DND-41 (cell line): ENCODE measurements at regions not wholly inside any gene's neighbourhood (a gene's known extent, or its start where the extent isn't known, plus 50 kb on each side); places are given as distances from the start of the nearest gene placed in this dataset.

Source experiments
- ATAC-seq: fragments of 200-7000 bp; cut with Tn5 transposase; 3 replicates; pipeline ENCODE4 v1.9.1; 2021; ENCODE audit warnings: low read depth; ENCODE audit not compliant: insufficient read depth
- DNase-seq: peaks from one replicate; pipeline ENCODE4 v3.0.0-alpha.2; 2020
- H2AFZ ChIP-seq: 2 replicates; pipeline ENCODE4 v1.6.0; 2012; ENCODE audit warnings: low read depth, low read length
- H3K27ac ChIP-seq: 2 replicates; pipeline ENCODE4 v1.5.1; 2012; ENCODE audit warnings: low read length, inconsistent platforms
- H3K27me3 ChIP-seq: fragments of 200-600 bp; sonication (generic); 2 replicates; pipeline ENCODE4 v1.6.0; 2012; ENCODE audit warnings: low read length, mild to moderate bottlenecking, inconsistent platforms; ENCODE audit not compliant: insufficient read depth, poor library complexity
- H3K36me3 ChIP-seq: 2 replicates; pipeline ENCODE4 v1.5.1; 2012; ENCODE audit warnings: low read length, inconsistent platforms; ENCODE audit not compliant: insufficient read depth
- H3K4me1 ChIP-seq: 2 replicates; pipeline ENCODE4 v1.5.1; 2012; ENCODE audit warnings: mild to moderate bottlenecking, low read length; ENCODE audit not compliant: insufficient read depth
- H3K4me2 ChIP-seq: 2 replicates; pipeline ENCODE4 v1.6.0; 2012; ENCODE audit warnings: mild to moderate bottlenecking, moderate library complexity, low read length, inconsistent platforms; ENCODE audit not compliant: insufficient read depth
- H3K4me3 ChIP-seq, 2 experiments: fragments of 200-600 bp in 1 of 2; shearing (Covaris generic) in 1 of 2; 2 replicates each; pipeline ENCODE4 v1.5.1; 2012 to 2016; ENCODE audit warnings: inconsistent platforms in 2 of 2, low read length in 2 of 2, mild to moderate bottlenecking in 2 of 2, low read depth in 1 of 2, moderate library complexity in 1 of 2
- H3K79me2 ChIP-seq: 2 replicates; pipeline ENCODE4 v1.6.0; 2012; ENCODE audit warnings: low read length, inconsistent platforms; ENCODE audit not compliant: insufficient read depth
- H3K9ac ChIP-seq: 2 replicates; pipeline ENCODE4 v1.6.0; 2012; ENCODE audit warnings: low read depth, mild to moderate bottlenecking, inconsistent platforms, low read length, moderate library complexity
- H3K9me3 ChIP-seq: 2 replicates; pipeline ENCODE4 v1.5.1; 2012; ENCODE audit warnings: low read length, moderate library complexity, mild to moderate bottlenecking, inconsistent platforms; ENCODE audit not compliant: insufficient read depth, severe bottlenecking
- H4K20me1 ChIP-seq: 2 replicates; pipeline ENCODE4 v1.6.0; 2012; ENCODE audit warnings: low read length; ENCODE audit not compliant: insufficient read depth
- CTCF ChIP-seq: IDR thresholded peaks from 2 replicates; pipeline ENCODE4 v1.5.1; 2012; ENCODE audit warnings: borderline replicate concordance, low read length, moderate library complexity, mild to moderate bottlenecking; ENCODE audit not compliant: poor library complexity, severe bottlenecking; ENCODE audit errors: extremely low read depth
- EZH2 ChIP-seq: IDR thresholded peaks from 3 replicates; pipeline ENCODE4 v1.6.1; 2012; ENCODE audit warnings: borderline replicate concordance, low read depth, mild to moderate bottlenecking, moderate library complexity, low read length, inconsistent platforms; ENCODE audit not compliant: severe bottlenecking

- Histone ChIP-seq H3K4me2 (no peak overlapping the region), H3K9ac (no peak overlapping the region), H3K27ac (no peak overlapping the region), H3K36me3 (no peaks in the 10 kb centered on the region), H4K20me1 (no peaks in the 10 kb centered on the region), H3K27me3 (peaks cover 3% of the 10 kb centered on the region), H2AFZ (no peak overlapping the region), H3K4me3 (no peak overlapping the region), H3K9me3 (no peaks in the 10 kb centered on the region), H3K79me2 (no peaks in the 10 kb centered on the region), H3K4me1 (no peaks in the 10 kb centered on the region)
- no peak for DNase-seq
- no peak for ATAC-seq
- TF ChIP-seq CTCF (no peak), EZH2 (no peak)
Observed at GRCh38 chr3:113153499-113154107, 57.8 kb upstream of the BOC start.

DNA sequence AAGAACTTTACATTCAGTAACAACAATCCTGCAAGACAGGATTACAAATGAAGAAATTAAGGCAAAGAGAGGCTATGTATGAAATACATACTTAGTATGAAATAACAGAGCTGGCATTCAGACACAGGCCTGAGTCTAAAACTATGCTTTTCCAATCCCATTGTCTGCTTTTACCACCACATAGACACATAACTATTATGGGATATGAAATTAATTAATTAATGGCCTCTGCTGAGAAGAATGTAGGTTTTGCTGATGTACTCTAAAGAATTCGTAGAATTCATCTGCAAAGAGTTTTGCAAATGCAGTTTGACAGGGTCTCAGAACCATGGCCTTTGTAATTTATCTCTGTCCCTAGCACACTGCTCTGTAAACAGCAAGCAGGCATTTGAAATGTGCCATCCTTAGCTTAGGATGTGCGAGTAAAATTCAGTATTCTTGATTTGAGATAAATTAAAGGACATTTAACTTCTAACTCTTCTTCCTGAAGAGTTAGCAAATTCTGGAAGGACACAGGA is 54.5 kb upstream of the BOC start:
- no peaks in the 10 kb centered on the region for H3K36me3 ChIP-seq
- H4K20me1 ChIP-seq = no peaks in the 10 kb centered on the region
- TF ChIP-seq EZH2 = no peak
- TF ChIP-seq CTCF = no peak
- ATAC-seq = no peak
- no peak overlapping the region for H3K9ac ChIP-seq
- no peaks in the 10 kb centered on the region for H3K9me3 ChIP-seq
- H3K27ac ChIP-seq = no peak overlapping the region
- H2AFZ ChIP-seq = no peak overlapping the region
- no peak overlapping the region for H3K4me3 ChIP-seq
- H3K79me2 ChIP-seq = no peaks in the 10 kb centered on the region
- no peaks in the 10 kb centered on the region for H3K4me1 ChIP-seq
- H3K27me3 ChIP-seq = peaks cover 3% of the 10 kb centered on the region
- H3K4me2 ChIP-seq = no peak overlapping the region
- no peak for DNase-seq

DNA sequence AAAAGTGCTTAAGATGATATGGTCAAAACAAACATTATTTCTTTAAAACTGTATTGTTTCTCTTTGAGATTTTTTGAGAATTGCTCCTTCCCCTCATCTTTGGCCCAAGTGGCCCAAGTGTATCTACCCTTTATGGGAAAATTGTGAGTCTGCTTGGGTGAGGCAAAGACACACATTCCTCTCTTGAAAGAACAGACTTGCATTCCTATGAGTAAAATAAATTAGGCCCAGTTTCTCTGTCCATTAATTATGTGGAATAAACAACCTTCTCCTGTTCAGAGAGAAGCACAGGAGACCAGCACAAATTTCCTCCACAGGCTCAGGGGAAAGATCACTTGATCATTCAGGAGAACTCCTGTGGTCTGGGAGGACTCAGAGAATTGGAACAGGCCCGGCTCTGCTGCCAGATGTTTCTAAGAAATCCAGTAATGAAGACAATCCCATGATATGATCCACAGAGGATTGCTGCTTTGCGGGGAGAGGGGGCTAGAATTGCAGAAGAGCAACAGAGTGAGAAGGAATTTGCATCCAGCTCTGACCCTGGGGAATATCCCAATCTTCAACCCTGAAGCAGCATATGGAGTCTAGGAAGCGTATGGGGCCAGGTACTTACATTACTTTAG is 53.8 kb upstream of the BOC start:
- H3K36me3 ChIP-seq = no peaks in the 10 kb centered on the region
- H3K4me2 ChIP-seq = no peak overlapping the region
- no peaks in the 10 kb centered on the region for H4K20me1 ChIP-seq
- H3K79me2 ChIP-seq = no peaks in the 10 kb centered on the region
- no peaks in the 10 kb centered on the region for H3K4me1 ChIP-seq
- H3K27ac ChIP-seq = no peak overlapping the region
- no peak for DNase-seq
- no peak overlapping the region for H2AFZ ChIP-seq
- peaks cover 6% of the 10 kb centered on the region for H3K27me3 ChIP-seq
- no peaks in the 10 kb centered on the region for H3K9me3 ChIP-seq
- no peak overlapping the region for H3K9ac ChIP-seq
- ATAC-seq = no peak
- no peak overlapping the region for H3K4me3 ChIP-seq
- no peak for TF ChIP-seq EZH2
- TF ChIP-seq CTCF = no peak
